ENCODE measurements at regions not wholly inside any gene's neighbourhood (a gene's known extent, or its start where the extent isn't known, plus 50 kb on each side); places are given as distances from the start of the nearest gene placed in this dataset.
"Not testable (repeated sequence)": the region's sequence is repeated elsewhere in the genome, so short reads cannot be mapped to it uniquely, and the experiment has no call there.

GRCh38 chr10:33776419-33777070 lies 442.1 kb upstream of the NRP1 start:
- TF ChIP-seq TAF1 (IDR thresholded peaks at IDR 0.05; ENCODE audit: low read depth, low read length) (no peak), POLR2AphosphoS5 (IDR thresholded peaks at IDR 0.05; ENCODE audit: low read depth, low read length) (no peak), PAX5 (IDR thresholded peaks at IDR 0.05; ENCODE audit: insufficient read depth, low read length, severe bottlenecking) (no peak), SPI1 (IDR thresholded peaks at IDR 0.05; ENCODE audit: low read depth, low read length) (peak; percentile 60; the same call in 1 of the 2 replicates), POLR2A (IDR thresholded peaks at IDR 0.05; ENCODE audit: low read depth, low read length) (no peak), POU2F2 (IDR thresholded peaks at IDR 0.05; ENCODE audit: low read depth, low read length) (no peak)
- DNase-seq (ENCODE audit: insufficient read length, low spot score) (no peak), FAIRE-seq (no peak)

GRCh38 chr10:33774857-33775256 lies 440.4 kb upstream of the NRP1 start:
- no peak for DNase-seq (ENCODE audit: insufficient read length, low spot score)
- no peak for TF ChIP-seq SPI1 (IDR thresholded peaks at IDR 0.05; ENCODE audit: low read depth, low read length)
- no peak for TF ChIP-seq PAX5 (IDR thresholded peaks at IDR 0.05; ENCODE audit: insufficient read depth, low read length, severe bottlenecking)
- no peak for TF ChIP-seq POLR2A (IDR thresholded peaks at IDR 0.05; ENCODE audit: low read depth, low read length)
- TF ChIP-seq POU2F2 (IDR thresholded peaks at IDR 0.05; ENCODE audit: low read depth, low read length) = no peak
- no peak for TF ChIP-seq POLR2AphosphoS5 (IDR thresholded peaks at IDR 0.05; ENCODE audit: low read depth, low read length)
- TF ChIP-seq TAF1 (IDR thresholded peaks at IDR 0.05; ENCODE audit: low read depth, low read length) = no peak
- no peak for FAIRE-seq

GRCh38 chr10:33773886-33774480 lies 439.5 kb upstream of the NRP1 start:
- FAIRE-seq = no peak
- TF ChIP-seq TAF1 (IDR thresholded peaks at IDR 0.05; ENCODE audit: low read depth, low read length) (no peak), POU2F2 (IDR thresholded peaks at IDR 0.05; ENCODE audit: low read depth, low read length) (no peak)
- no peak for DNase-seq (ENCODE audit: insufficient read length, low spot score)

- FAIRE-seq (no peak), DNase-seq (ENCODE audit: insufficient read length, low spot score) (no peak)
- no peak for TF ChIP-seq TAF1 (IDR thresholded peaks at IDR 0.05; ENCODE audit: low read depth, low read length)
- no peak for TF ChIP-seq SPI1 (IDR thresholded peaks at IDR 0.05; ENCODE audit: low read depth, low read length)
- TF ChIP-seq POLR2A (IDR thresholded peaks at IDR 0.05; ENCODE audit: low read depth, low read length) = no peak
- TF ChIP-seq POU2F2 (IDR thresholded peaks at IDR 0.05; ENCODE audit: low read depth, low read length) = no peak
- no peak for TF ChIP-seq POLR2AphosphoS5 (IDR thresholded peaks at IDR 0.05; ENCODE audit: low read depth, low read length)
- no peak for TF ChIP-seq PAX5 (IDR thresholded peaks at IDR 0.05; ENCODE audit: insufficient read depth, low read length, severe bottlenecking)
Measured at GRCh38 chr10:33773253-33773573, 438.7 kb upstream of the NRP1 start.

- TF ChIP-seq PAX5 (IDR thresholded peaks at IDR 0.05; ENCODE audit: insufficient read depth, low read length, severe bottlenecking) (no peak), POU2F2 (IDR thresholded peaks at IDR 0.05; ENCODE audit: low read depth, low read length) (no peak), POLR2AphosphoS5 (IDR thresholded peaks at IDR 0.05; ENCODE audit: low read depth, low read length) (no peak), POLR2A (IDR thresholded peaks at IDR 0.05; ENCODE audit: low read depth, low read length) (no peak), SPI1 (IDR thresholded peaks at IDR 0.05; ENCODE audit: low read depth, low read length) (no peak), TAF1 (IDR thresholded peaks at IDR 0.05; ENCODE audit: low read depth, low read length) (no peak)
- DNase-seq (ENCODE audit: insufficient read length, low spot score) (no peak), FAIRE-seq (no peak)
Measured at GRCh38 chr10:33772370-33773252, 438.1 kb upstream of the NRP1 start.

GRCh38 chr10:33771856-33772255 lies 437.4 kb upstream of the NRP1 start:
- FAIRE-seq; DNase-seq (ENCODE audit: insufficient read length, low spot score): not testable (repeated sequence)

- FAIRE-seq (no peak), DNase-seq (ENCODE audit: insufficient read length, low spot score) (no peak)
- no peak for TF ChIP-seq PAX5 (IDR thresholded peaks at IDR 0.05; ENCODE audit: insufficient read depth, low read length, severe bottlenecking)
- no peak for TF ChIP-seq POLR2AphosphoS5 (IDR thresholded peaks at IDR 0.05; ENCODE audit: low read depth, low read length)
- TF ChIP-seq POLR2A (IDR thresholded peaks at IDR 0.05; ENCODE audit: low read depth, low read length) = no peak
- no peak for TF ChIP-seq POU2F2 (IDR thresholded peaks at IDR 0.05; ENCODE audit: low read depth, low read length)
- no peak for TF ChIP-seq TAF1 (IDR thresholded peaks at IDR 0.05; ENCODE audit: low read depth, low read length)
- no peak for TF ChIP-seq SPI1 (IDR thresholded peaks at IDR 0.05; ENCODE audit: low read depth, low read length)
Measured at GRCh38 chr10:33764694-33765185, 430.3 kb upstream of the NRP1 start.

GRCh38 chr10:33760056-33760943 lies 425.8 kb upstream of the NRP1 start:
- TF ChIP-seq POLR2A (IDR thresholded peaks at IDR 0.05; ENCODE audit: low read depth, low read length) (no peak), POLR2AphosphoS5 (IDR thresholded peaks at IDR 0.05; ENCODE audit: low read depth, low read length) (no peak), PAX5 (IDR thresholded peaks at IDR 0.05; ENCODE audit: insufficient read depth, low read length, severe bottlenecking) (no peak), TAF1 (IDR thresholded peaks at IDR 0.05; ENCODE audit: low read depth, low read length) (no peak), POU2F2 (IDR thresholded peaks at IDR 0.05; ENCODE audit: low read depth, low read length) (no peak), SPI1 (IDR thresholded peaks at IDR 0.05; ENCODE audit: low read depth, low read length) (no peak)
- FAIRE-seq (no peak), DNase-seq (ENCODE audit: insufficient read length, low spot score) (no peak)

GRCh38 chr10:33759191-33759590 lies 424.7 kb upstream of the NRP1 start:
- TF ChIP-seq TAF1 (IDR thresholded peaks at IDR 0.05; ENCODE audit: low read depth, low read length) = no peak
- TF ChIP-seq SPI1 (IDR thresholded peaks at IDR 0.05; ENCODE audit: low read depth, low read length) = no peak
- TF ChIP-seq POLR2AphosphoS5 (IDR thresholded peaks at IDR 0.05; ENCODE audit: low read depth, low read length) = no peak
- no peak for TF ChIP-seq POLR2A (IDR thresholded peaks at IDR 0.05; ENCODE audit: low read depth, low read length)
- TF ChIP-seq PAX5 (IDR thresholded peaks at IDR 0.05; ENCODE audit: insufficient read depth, low read length, severe bottlenecking) = no peak
- TF ChIP-seq POU2F2 (IDR thresholded peaks at IDR 0.05; ENCODE audit: low read depth, low read length) = no peak
- no peak for FAIRE-seq
- DNase-seq (ENCODE audit: insufficient read length, low spot score) = no peak

Measured in GM12891 (cell line).